ENCODE measurements at regions not wholly inside any gene's neighbourhood (a gene's known extent, or its start where the extent isn't known, plus 50 kb on each side); places are given as distances from the start of the nearest gene placed in this dataset.

GRCh38 chr18:78390348-78390951 is 589.2 kb upstream of the SALL3 start:
- TF ChIP-seq CTCF (IDR thresholded peaks at IDR 0.05; ENCODE audit: borderline replicate concordance, extremely low read depth, low read length, poor library complexity, severe bottlenecking) (no peak), EZH2 (IDR thresholded peaks at IDR 0.05; ENCODE audit: borderline replicate concordance, low read depth, low read length, severe bottlenecking) (no peak)
- Histone ChIP-seq H3K27ac (ENCODE audit: low read length) (no peak overlapping the region), H3K36me3 (ENCODE audit: insufficient read depth, low read length) (no peaks in the 10 kb centered on the region), H3K9ac (ENCODE audit: low read depth, low read length) (no peak overlapping the region), H3K27me3 (ENCODE audit: insufficient read depth, low read length, poor library complexity) (no peaks in the 10 kb centered on the region), H3K4me1 (ENCODE audit: insufficient read depth, low read length) (no peaks in the 10 kb centered on the region), H3K9me3 (ENCODE audit: insufficient read depth, low read length, severe bottlenecking) (no peaks in the 10 kb centered on the region), H4K20me1 (ENCODE audit: insufficient read depth, low read length) (no peaks in the 10 kb centered on the region), H3K79me2 (ENCODE audit: insufficient read depth, low read length) (no peaks in the 10 kb centered on the region), H2AFZ (ENCODE audit: low read depth, low read length) (no peak overlapping the region), H3K4me2 (ENCODE audit: insufficient read depth, low read length) (no peak overlapping the region), H3K4me3 (ENCODE audit: low read depth in 1 of 2, low read length in 2 of 2) (no peak overlapping the region)
- ATAC-seq (ENCODE audit: insufficient read depth, low read depth) (no peak), DNase-seq (no peak)

- no peaks in the 10 kb centered on the region for H3K9me3 ChIP-seq (ENCODE audit: insufficient read depth, low read length, severe bottlenecking)
These were observed 588.7 kb upstream of the SALL3 start for GRCh38 chr18:78390952-78391348.

GRCh38 chr18:78393086-78393862 is 586.3 kb upstream of the SALL3 start:
- Histone ChIP-seq H3K79me2 (ENCODE audit: insufficient read depth, low read length) (no peaks in the 10 kb centered on the region), H2AFZ (ENCODE audit: low read depth, low read length) (no peak overlapping the region), H4K20me1 (ENCODE audit: insufficient read depth, low read length) (no peaks in the 10 kb centered on the region), H3K4me2 (ENCODE audit: insufficient read depth, low read length) (no peak overlapping the region), H3K36me3 (ENCODE audit: insufficient read depth, low read length) (no peaks in the 10 kb centered on the region), H3K27me3 (ENCODE audit: insufficient read depth, low read length, poor library complexity) (no peaks in the 10 kb centered on the region), H3K4me1 (ENCODE audit: insufficient read depth, low read length) (no peaks in the 10 kb centered on the region), H3K9me3 (ENCODE audit: insufficient read depth, low read length, severe bottlenecking) (no peaks in the 10 kb centered on the region), H3K9ac (ENCODE audit: low read depth, low read length) (no peak overlapping the region), H3K4me3 (ENCODE audit: low read depth in 1 of 2, low read length in 2 of 2) (no peak overlapping the region), H3K27ac (ENCODE audit: low read length) (no peak overlapping the region)
- TF ChIP-seq CTCF (IDR thresholded peaks at IDR 0.05; ENCODE audit: borderline replicate concordance, extremely low read depth, low read length, poor library complexity, severe bottlenecking): no peak
- no peak for ATAC-seq (ENCODE audit: insufficient read depth, low read depth)
- DNase-seq: no peak

More at GRCh38 chr18:78390952-78391348, 588.7 kb upstream of the SALL3 start:
- no peaks in the 10 kb centered on the region for H3K4me1 ChIP-seq (ENCODE audit: insufficient read depth, low read length)
- H3K79me2 ChIP-seq (ENCODE audit: insufficient read depth, low read length): no peaks in the 10 kb centered on the region
- ATAC-seq (ENCODE audit: insufficient read depth, low read depth) (no peak), DNase-seq (no peak)
- no peak overlapping the region for H3K27ac ChIP-seq (ENCODE audit: low read length)
- H3K9ac ChIP-seq (ENCODE audit: low read depth, low read length): no peak overlapping the region
- no peaks in the 10 kb centered on the region for H4K20me1 ChIP-seq (ENCODE audit: insufficient read depth, low read length)
- H3K36me3 ChIP-seq (ENCODE audit: insufficient read depth, low read length): no peaks in the 10 kb centered on the region
- no peak overlapping the region for H3K4me2 ChIP-seq (ENCODE audit: insufficient read depth, low read length)
- no peaks in the 10 kb centered on the region for H3K27me3 ChIP-seq (ENCODE audit: insufficient read depth, low read length, poor library complexity)
- no peak overlapping the region for H2AFZ ChIP-seq (ENCODE audit: low read depth, low read length)
- no peak overlapping the region for H3K4me3 ChIP-seq (ENCODE audit: low read depth in 1 of 2, low read length in 2 of 2)
- TF ChIP-seq CTCF (IDR thresholded peaks at IDR 0.05; ENCODE audit: borderline replicate concordance, extremely low read depth, low read length, poor library complexity, severe bottlenecking) (no peak), EZH2 (IDR thresholded peaks at IDR 0.05; ENCODE audit: borderline replicate concordance, low read depth, low read length, severe bottlenecking) (no peak)

Measured in DND-41 (cell line).